Sigmoid colon (tissue), 6 donors: ENCODE measurements at regions not wholly inside any gene's neighbourhood (a gene's known extent, or its start where the extent isn't known, plus 50 kb on each side); places are given as distances from the start of the nearest gene placed in this dataset.

Experiments
- DNase-seq: peaks from one replicate; pipeline ENCODE4 v3.0.0-alpha.2; 2019
- H3K27ac ChIP-seq, 4 donors: fragments of 200-600 bp; sonication (generic); one replicate each; pipeline ENCODE4 v1.5.1; 2016 to 2019; ENCODE audit warnings: mild to moderate bottlenecking in 1 of 4
- H3K27me3 ChIP-seq, 3 donors: fragments of 200-600 bp; sonication (generic); one replicate each; pipeline ENCODE4 v1.5.1; 2019; ENCODE audit warnings: mild to moderate bottlenecking in 1 of 3
- H3K36me3 ChIP-seq, 4 donors: fragments of 200-600 bp; sonication (generic); one replicate each; pipeline ENCODE4 v1.5.1; 2016 to 2019
- H3K4me1 ChIP-seq, 4 donors: fragments of 200-600 bp; sonication (generic); one replicate each; pipeline ENCODE4 v1.5.1; 2017 to 2019
- H3K4me3 ChIP-seq, 4 donors: fragments of 200-600 bp; sonication (generic); one replicate each; pipeline ENCODE4 v1.5.1; 2017 to 2019; ENCODE audit warnings: mild to moderate bottlenecking in 2 of 4, moderate library complexity in 1 of 4
- H3K9me3 ChIP-seq, 4 donors: fragments of 200-600 bp in 3 of 4; sonication (generic) in 3 of 4; one replicate each; pipeline versions ENCODE4 v1.5.1 to v1.6.1; 2013 to 2019
- CTCF ChIP-seq, 4 experiments: fragments of 450-650 bp in 3 of 4; fragments of 200-600 bp in 1 of 4; IDR thresholded peaks; one replicate each; pipeline ENCODE4 v1.5.1; 2016 to 2019; ENCODE audit warnings: antibody characterized with exemption in 4 of 4, mild to moderate bottlenecking in 3 of 4, moderate library complexity in 2 of 4
- EP300 ChIP-seq, 4 donors: sonication (generic); formaldehyde crosslinking; IDR thresholded peaks; one replicate each; pipeline ENCODE4 v1.6.1; 2017; ENCODE audit warnings: antibody characterized with exemption in 4 of 4
- POLR2A ChIP-seq, 2 donors: fragments of 450-650 bp; IDR thresholded peaks; one replicate each; pipeline ENCODE4 v1.6.1; 2016; ENCODE audit warnings: antibody characterized with exemption in 2 of 2, mild to moderate bottlenecking in 2 of 2, moderate library complexity in 2 of 2
- POLR2AphosphoS5 ChIP-seq, 4 donors: sonication (generic); formaldehyde crosslinking; IDR thresholded peaks; one replicate each; pipeline ENCODE4 v1.6.1; 2017; ENCODE audit warnings: antibody characterized with exemption in 4 of 4
- WGBS, 2 donors: extraction: QIAGEN DNeasy Blood & Tissue Kit; methylation state at CpG; one replicate each; pipeline ENCODE4 v1.1.7; 2013; 5-methylcytosine and 5-hydroxymethylcytosine counted together
- intact Hi-C: fragments of 100-400 bp; cut with DNase I; formaldehyde crosslinking; loops from one replicate; pipeline ENCODE4 v1.15.1; 2023
- donor health status: healthy with polysubstance abuse.
- donor health status: healthy.

- Histone ChIP-seq H3K9me3 (no peaks in the 10 kb centered on the region), H3K36me3 (no peaks in the 10 kb centered on the region), H3K4me3 (no peak overlapping the region), H3K4me1 (no peaks in the 10 kb centered on the region), H3K27me3 (no peaks in the 10 kb centered on the region), H3K27ac (no peak overlapping the region)
- 93 to 94% methylated on average over 6 of the region's 6 CpGs for WGBS, 2 donors
- no peak for TF ChIP-seq POLR2A (IDR thresholded peaks at IDR 0.05)
- no peak for TF ChIP-seq POLR2AphosphoS5 (IDR thresholded peaks at IDR 0.05)
- TF ChIP-seq EP300 (IDR thresholded peaks at IDR 0.05): no peak
- TF ChIP-seq CTCF (IDR thresholded peaks at IDR 0.05): no peak
- no peak for DNase-seq
- intact Hi-C loops: no loop called here
These were observed 349.7 kb downstream of the PTEN start for GRCh38 chr10:88213065-88213605.

GRCh38 chr10:88216976-88217375 is 353.6 kb downstream of the PTEN start:
- 24 to 59% methylated on average over 3 of the region's 3 CpGs for WGBS, 2 donors
- Histone ChIP-seq H3K27ac (no peak overlapping the region), H3K9me3 (no peaks in the 10 kb centered on the region), H3K4me3 (no peak overlapping the region), H3K27me3 (no peaks in the 10 kb centered on the region), H3K36me3 (no peaks in the 10 kb centered on the region), H3K4me1 (no peaks in the 10 kb centered on the region)
- TF ChIP-seq POLR2AphosphoS5 (IDR thresholded peaks at IDR 0.05) (no peak), POLR2A (IDR thresholded peaks at IDR 0.05) (no peak), EP300 (IDR thresholded peaks at IDR 0.05) (no peak), CTCF (IDR thresholded peaks at IDR 0.05) (no peak)
- intact Hi-C loops: no loop called here
- no peak for DNase-seq

DNA sequence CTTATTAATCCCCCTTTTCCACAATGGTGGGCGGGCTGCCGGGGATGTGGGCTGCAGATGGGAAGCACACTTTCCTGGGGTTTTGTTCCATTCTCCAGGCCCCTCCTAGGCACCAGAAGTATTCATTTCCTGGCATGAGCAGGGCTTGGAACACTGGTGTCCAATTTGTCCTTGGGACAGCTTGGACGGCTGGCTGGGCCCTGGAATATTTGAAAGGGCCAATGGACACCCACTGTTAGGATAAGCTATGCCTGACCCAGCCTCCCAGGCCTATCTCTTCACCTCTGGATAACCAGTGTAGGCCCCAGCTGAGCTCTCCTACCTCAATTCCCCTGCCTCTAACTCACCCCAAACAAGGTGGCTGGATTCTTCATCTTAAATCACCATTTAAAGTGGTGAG is 354.9 kb downstream of the PTEN start:
- TF ChIP-seq POLR2A (IDR thresholded peaks at IDR 0.05) (no peak), POLR2AphosphoS5 (IDR thresholded peaks at IDR 0.05) (no peak), EP300 (IDR thresholded peaks at IDR 0.05) (no peak), CTCF (IDR thresholded peaks at IDR 0.05) (no peak)
- H3K4me1 ChIP-seq: no peaks in the 10 kb centered on the region
- no peaks in the 10 kb centered on the region for H3K36me3 ChIP-seq
- intact Hi-C loops: no loop called here
- no peak overlapping the region for H3K27ac ChIP-seq
- WGBS, 2 donors: 93 to 94% methylated on average over 3 of the region's 3 CpGs
- no peak overlapping the region for H3K4me3 ChIP-seq
- no peak for DNase-seq
- no peaks in the 10 kb centered on the region for H3K27me3 ChIP-seq
- no peaks in the 10 kb centered on the region for H3K9me3 ChIP-seq

DNA sequence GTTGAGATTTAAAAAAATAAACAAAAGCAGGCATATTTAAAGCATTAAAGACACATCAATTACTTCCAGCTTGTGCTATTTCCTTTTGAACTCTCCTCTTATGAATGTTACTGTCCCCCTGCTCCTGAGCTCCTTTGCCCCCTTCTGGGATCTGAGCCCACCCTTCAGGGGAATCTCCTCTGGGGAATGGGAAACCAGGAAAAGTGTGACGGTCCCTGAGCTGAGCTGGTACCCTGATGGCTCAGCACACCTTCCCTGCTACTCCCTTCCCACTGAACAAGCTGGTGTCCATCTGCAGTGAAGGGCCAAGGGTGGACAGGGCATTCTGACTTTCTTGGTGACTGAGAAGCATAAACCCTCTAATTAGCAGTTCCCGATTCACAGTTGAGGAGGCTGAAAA is 356.3 kb downstream of the PTEN start:
- intact Hi-C loops: no loop called here
- no peak for DNase-seq
- Histone ChIP-seq H3K4me3 (no peak overlapping the region), H3K27ac (no peak overlapping the region), H3K4me1 (no peaks in the 10 kb centered on the region), H3K9me3 (no peaks in the 10 kb centered on the region), H3K27me3 (no peaks in the 10 kb centered on the region), H3K36me3 (no peaks in the 10 kb centered on the region)
- no peak for TF ChIP-seq EP300 (IDR thresholded peaks at IDR 0.05)
- TF ChIP-seq POLR2AphosphoS5 (IDR thresholded peaks at IDR 0.05): no peak
- 94 to 95% methylated on average over 2 of the region's 2 CpGs for WGBS, 2 donors

DNA sequence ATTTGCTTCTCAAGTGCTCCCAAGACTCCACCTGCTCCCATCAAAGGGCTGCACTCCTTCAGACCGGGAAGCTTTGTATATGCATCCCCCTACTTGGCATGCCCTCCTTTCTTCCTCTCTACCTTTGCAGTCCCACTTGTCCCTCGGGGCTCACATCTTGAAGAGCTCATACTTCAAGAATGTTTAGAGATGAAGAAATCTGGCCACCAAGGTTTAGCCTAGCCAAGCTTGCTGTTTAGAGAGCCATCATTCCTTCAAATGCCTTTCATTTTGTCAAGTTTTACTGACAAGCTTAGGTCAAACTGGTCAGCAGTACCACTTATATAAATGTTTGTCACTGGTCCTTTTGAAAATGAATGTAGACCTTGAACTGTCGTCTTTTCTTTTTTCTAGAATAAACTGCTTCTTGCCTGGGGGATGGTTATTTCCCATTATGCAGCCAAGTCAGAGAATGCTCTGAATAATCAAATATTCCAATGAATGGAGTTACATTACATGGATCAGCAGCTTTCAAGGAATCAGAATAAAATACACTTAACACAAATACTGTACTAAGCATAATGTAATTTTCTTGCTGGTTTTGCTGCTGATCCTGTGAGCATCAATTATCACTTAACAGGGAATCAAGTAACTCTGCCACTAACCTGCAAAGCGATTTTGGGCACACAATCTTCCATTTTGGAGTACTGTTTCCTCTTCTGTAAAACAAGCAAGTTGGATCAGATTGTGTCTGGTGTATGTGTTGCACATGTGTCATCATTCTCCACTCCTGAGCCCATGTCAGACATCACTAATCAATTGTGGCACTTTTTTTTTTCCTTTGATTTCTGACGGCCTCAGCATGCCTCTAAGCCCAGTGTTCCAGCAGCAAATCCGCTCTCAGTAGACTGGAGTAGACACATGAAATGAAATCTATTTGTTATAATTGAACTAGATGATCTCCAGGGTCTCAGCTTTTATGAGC is 357.9 kb downstream of the PTEN start:
- TF ChIP-seq POLR2A (IDR thresholded peaks at IDR 0.05): no peak
- TF ChIP-seq POLR2AphosphoS5 (IDR thresholded peaks at IDR 0.05): no peak
- TF ChIP-seq EP300 (IDR thresholded peaks at IDR 0.05): no peak
- TF ChIP-seq CTCF (IDR thresholded peaks at IDR 0.05): no peak
- H3K9me3 ChIP-seq: no peaks in the 10 kb centered on the region
- intact Hi-C loops: no loop called here
- H3K27ac ChIP-seq: no peak overlapping the region
- no peak overlapping the region for H3K4me3 ChIP-seq
- H3K36me3 ChIP-seq: no peaks in the 10 kb centered on the region
- WGBS, 2 donors: 81 to 83% methylated on average over 6 of the region's 6 CpGs
- no peaks in the 10 kb centered on the region for H3K4me1 ChIP-seq
- H3K27me3 ChIP-seq: no peaks in the 10 kb centered on the region
- DNase-seq: no peak
